HG02852 (cell line): ENCODE measurements at regions not wholly inside any gene's neighbourhood (a gene's known extent, or its start where the extent isn't known, plus 50 kb on each side); places are given as distances from the start of the nearest gene placed in this dataset.
"Not testable (repeated sequence)": the region's sequence is repeated elsewhere in the genome, so short reads cannot be mapped to it uniquely, and the experiment has no call there.

Source experiments
- ATAC-seq: cut with Tn5 transposase; IDR thresholded peaks from one replicate; pipeline ENCODE4 v1.9.1; 2021; ENCODE audit warnings: mild to moderate bottlenecking, moderate library complexity; ENCODE audit not compliant: unreplicated experiment

GRCh38 chr13:90633849-90634248 is 713.6 kb upstream of the MIR17HG start:
- no peak for ATAC-seq

GRCh38 chr13:90640976-90641375 is 706.5 kb upstream of the MIR17HG start:
- no peak for ATAC-seq

- no peak for ATAC-seq
Measured at GRCh38 chr13:90641884-90642283, 705.6 kb upstream of the MIR17HG start.

- ATAC-seq = no peak
Measured at GRCh38 chr13:90645582-90645981, 701.9 kb upstream of the MIR17HG start.

- no peak for ATAC-seq
Measured at GRCh38 chr13:90648497-90648896, 699.0 kb upstream of the MIR17HG start.

GRCh38 chr13:90652036-90652435 is 695.5 kb upstream of the MIR17HG start:
- no peak for ATAC-seq

GRCh38 chr13:90654970-90655369 is 692.5 kb upstream of the MIR17HG start:
- ATAC-seq = no peak

- not testable (repeated sequence) for ATAC-seq
Measured at GRCh38 chr13:90664200-90664599, 683.3 kb upstream of the MIR17HG start.

- no peak for ATAC-seq
Measured at GRCh38 chr13:90673746-90674145, 673.7 kb upstream of the MIR17HG start.

- ATAC-seq = no peak
Measured at GRCh38 chr13:90675129-90675528, 672.4 kb upstream of the MIR17HG start.

- ATAC-seq = no peak
Measured at GRCh38 chr13:90680826-90681225, 666.7 kb upstream of the MIR17HG start.

GRCh38 chr13:90683711-90684131 is 663.8 kb upstream of the MIR17HG start:
- no peak for ATAC-seq

- ATAC-seq = no peak
Measured at GRCh38 chr13:90686442-90686841, 661.0 kb upstream of the MIR17HG start.

- no peak for ATAC-seq
Measured at GRCh38 chr13:90689111-90689510, 658.4 kb upstream of the MIR17HG start.

GRCh38 chr13:90690458-90691080 is 656.9 kb upstream of the MIR17HG start:
- no peak for ATAC-seq

- ATAC-seq = no peak
Measured at GRCh38 chr13:90696254-90696653, 651.2 kb upstream of the MIR17HG start.

GRCh38 chr13:90696656-90697055 is 650.8 kb upstream of the MIR17HG start:
- ATAC-seq = no peak

- ATAC-seq = no peak
Measured at GRCh38 chr13:90700340-90700739, 647.1 kb upstream of the MIR17HG start.

GRCh38 chr13:90701264-90701663 is 646.2 kb upstream of the MIR17HG start:
- no peak for ATAC-seq

- ATAC-seq = no peak
Measured at GRCh38 chr13:90702050-90702449, 645.4 kb upstream of the MIR17HG start.

- no peak for ATAC-seq
Measured at GRCh38 chr13:90706631-90707030, 640.9 kb upstream of the MIR17HG start.

GRCh38 chr13:90708128-90708527 is 639.4 kb upstream of the MIR17HG start:
- no peak for ATAC-seq

GRCh38 chr13:90709319-90709718 is 638.2 kb upstream of the MIR17HG start:
- ATAC-seq = no peak
